GM21367 (cell line): ENCODE measurements at regions not wholly inside any gene's neighbourhood (a gene's known extent, or its start where the extent isn't known, plus 50 kb on each side); places are given as distances from the start of the nearest gene placed in this dataset.
"Not testable (repeated sequence)": the region's sequence is repeated elsewhere in the genome, so short reads cannot be mapped to it uniquely, and the experiment has no call there.

ENCODE experiments used
- ATAC-seq: cut with Tn5 transposase; IDR thresholded peaks from one replicate; pipeline ENCODE4 v1.9.1; 2021; ENCODE audit not compliant: unreplicated experiment

DNA sequence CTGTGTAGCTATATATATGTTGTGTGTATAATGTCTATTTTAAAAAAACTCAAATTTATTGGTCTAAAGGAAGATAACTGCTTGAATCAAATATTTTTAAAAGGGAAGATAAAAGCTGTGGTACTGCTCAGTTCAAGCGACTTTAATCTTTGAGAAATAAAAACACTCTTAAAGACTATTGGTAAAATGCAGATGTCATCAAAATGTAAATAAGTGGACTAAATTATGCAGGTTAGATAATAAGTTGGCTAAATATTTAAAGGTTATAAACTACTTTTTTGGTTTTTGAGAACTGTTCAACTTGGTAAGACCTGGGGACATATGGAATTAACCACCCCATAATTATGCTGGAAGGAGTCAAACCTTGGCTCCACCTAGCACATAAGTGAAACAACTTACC, 144.7 kb upstream of the ITM2A start:
- ATAC-seq = no peak

DNA sequence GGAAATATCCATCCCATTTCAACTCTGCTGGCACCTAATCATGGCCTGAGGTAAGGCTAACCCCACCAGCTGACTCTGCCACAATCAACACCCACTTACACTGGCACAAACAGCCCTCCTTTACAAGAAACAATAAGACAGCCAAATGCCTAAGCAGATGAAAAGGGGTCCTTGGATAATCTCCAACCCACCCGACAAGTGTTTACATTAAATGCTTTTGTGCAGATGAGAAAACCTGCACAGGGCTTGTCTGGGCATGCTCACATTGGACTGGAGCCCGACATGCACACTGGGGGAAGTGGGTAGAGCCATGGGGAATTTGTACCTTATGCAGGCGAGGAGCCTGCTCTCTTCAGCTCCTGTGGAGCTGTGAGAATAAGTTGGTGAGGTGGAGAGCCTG, 138.9 kb upstream of the ITM2A start:
- no peak for ATAC-seq

GRCh38 chrX:79482686-79483085, 115.6 kb upstream of the ITM2A start:
- no peak for ATAC-seq

DNA sequence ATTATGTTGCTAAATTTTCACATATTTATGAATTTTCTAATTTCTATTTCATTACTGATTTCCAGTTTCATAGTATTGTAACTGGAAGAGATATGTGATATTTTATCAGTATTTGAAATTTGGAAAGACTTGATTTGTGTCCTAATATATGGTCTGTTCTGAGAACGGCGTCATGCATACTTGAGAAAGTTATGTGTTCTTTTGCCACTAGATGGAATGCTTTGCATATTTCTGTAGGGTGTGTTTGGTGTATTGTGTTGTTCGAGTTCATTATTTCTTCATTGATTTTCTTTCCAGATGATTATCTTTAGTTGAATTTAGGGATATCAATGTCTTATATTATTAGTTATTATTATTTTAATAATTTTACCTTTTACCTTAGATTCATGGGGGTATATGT, 110.6 kb upstream of the ITM2A start:
- no peak for ATAC-seq

DNA sequence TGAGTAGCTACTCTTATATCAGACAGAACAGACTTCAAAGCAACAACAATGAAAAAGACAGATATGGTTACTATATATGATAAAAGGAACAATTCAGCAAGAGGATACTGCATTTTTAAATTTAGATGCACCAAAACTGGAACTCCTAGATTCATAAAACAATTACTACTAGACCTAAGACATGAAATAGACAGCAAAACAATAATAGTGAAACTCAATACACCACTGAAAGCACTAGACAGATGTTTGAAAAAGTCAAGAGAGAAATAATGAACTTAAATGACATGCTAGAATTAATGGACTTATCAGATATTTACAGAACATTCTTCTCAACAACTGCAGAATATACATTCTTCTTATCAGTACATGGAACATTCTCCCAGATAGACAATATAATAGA, 99.5 kb upstream of the ITM2A start:
- ATAC-seq = no peak

GRCh38 chrX:79462458-79462857, 95.3 kb upstream of the ITM2A start:
- no peak for ATAC-seq

GRCh38 chrX:79456593-79456992, 89.5 kb upstream of the ITM2A start:
- ATAC-seq = not testable (repeated sequence)

- no peak for ATAC-seq
Observed at GRCh38 chrX:79452881-79453280, 85.7 kb upstream of the ITM2A start.

- no peak for ATAC-seq
Observed at GRCh38 chrX:79444694-79445210, 77.6 kb upstream of the ITM2A start.

GRCh38 chrX:79443121-79443520, 76.0 kb upstream of the ITM2A start:
- ATAC-seq = no peak

- no peak for ATAC-seq
Observed at GRCh38 chrX:79440336-79440735, 73.2 kb upstream of the ITM2A start.
